GM21737 (cell line): ENCODE measurements at regions not wholly inside any gene's neighbourhood (a gene's known extent, or its start where the extent isn't known, plus 50 kb on each side); places are given as distances from the start of the nearest gene placed in this dataset.
"Not testable (repeated sequence)": the region's sequence is repeated elsewhere in the genome, so short reads cannot be mapped to it uniquely, and the experiment has no call there.

Experiments used
- ATAC-seq: cut with Tn5 transposase; IDR thresholded peaks from one replicate; pipeline ENCODE4 v1.9.1; 2021; ENCODE audit warnings: mild to moderate bottlenecking, moderate library complexity; ENCODE audit not compliant: unreplicated experiment

DNA sequence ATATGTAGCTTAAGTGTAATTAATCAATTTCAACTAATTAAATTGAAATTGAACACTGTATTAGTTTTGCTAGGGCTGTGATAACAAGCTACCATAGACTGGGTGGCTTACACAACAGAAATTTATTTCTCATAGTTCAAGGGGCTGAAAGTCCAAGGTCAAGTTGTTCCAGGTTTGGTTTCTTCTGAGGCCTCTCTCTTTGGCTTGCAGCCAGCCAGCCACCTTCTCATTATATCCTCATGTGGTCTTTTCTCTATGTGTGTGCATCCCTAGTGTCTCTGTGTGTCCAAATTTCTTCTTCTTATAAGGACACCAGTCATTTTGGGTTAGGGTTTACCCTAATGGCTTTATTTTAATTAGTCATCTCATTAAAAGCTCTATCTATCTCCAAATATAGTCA, 611.7 kb downstream of the UTRN start:
- ATAC-seq = no peak

- ATAC-seq = no peak
These were observed 612.3 kb downstream of the UTRN start for GRCh38 chr6:144897441-144897921.

GRCh38 chr6:144898052-144898689, 613.0 kb downstream of the UTRN start:
- ATAC-seq = no peak

DNA sequence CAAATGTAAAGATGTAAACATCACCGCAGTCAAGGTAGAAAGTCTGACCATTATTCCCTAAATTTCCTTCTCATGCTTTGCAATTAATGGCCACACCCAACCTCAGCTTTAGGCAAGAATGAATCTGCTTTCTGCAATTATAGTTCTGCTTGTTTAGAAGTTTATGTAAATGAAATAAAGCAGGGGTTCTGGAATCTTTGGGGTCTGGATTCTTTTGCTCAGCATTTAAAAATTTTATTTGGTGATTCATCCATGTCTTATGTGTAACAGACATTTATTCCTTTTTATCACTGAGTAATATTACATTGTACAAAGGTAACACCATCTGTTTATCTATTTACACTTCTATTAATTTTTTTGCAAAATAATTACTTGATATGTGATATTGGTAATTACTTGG, 613.6 kb downstream of the UTRN start:
- no peak for ATAC-seq

- ATAC-seq = no peak
These were observed 614.0 kb downstream of the UTRN start for GRCh38 chr6:144899161-144899560.

- no peak for ATAC-seq
These were observed 616.3 kb downstream of the UTRN start for GRCh38 chr6:144901412-144901811.

DNA sequence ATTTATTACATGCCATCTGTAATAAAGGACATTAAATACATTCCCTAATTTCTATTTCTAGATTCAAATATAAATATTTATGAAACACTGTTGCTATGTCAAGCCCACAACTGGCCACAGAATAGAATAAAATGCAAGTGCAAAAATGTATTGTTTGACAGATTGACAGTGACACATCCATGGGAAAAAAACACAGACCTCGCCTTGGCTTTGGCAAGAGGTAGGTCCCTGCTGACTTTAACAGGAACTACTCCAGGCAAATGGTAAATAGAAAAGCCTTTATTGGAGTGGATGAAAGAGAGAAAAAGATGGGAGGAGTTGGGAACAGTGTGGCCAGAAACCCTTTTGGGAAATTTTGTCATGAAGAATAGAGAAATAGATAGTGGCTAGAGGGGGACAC, 622.9 kb downstream of the UTRN start:
- no peak for ATAC-seq

DNA sequence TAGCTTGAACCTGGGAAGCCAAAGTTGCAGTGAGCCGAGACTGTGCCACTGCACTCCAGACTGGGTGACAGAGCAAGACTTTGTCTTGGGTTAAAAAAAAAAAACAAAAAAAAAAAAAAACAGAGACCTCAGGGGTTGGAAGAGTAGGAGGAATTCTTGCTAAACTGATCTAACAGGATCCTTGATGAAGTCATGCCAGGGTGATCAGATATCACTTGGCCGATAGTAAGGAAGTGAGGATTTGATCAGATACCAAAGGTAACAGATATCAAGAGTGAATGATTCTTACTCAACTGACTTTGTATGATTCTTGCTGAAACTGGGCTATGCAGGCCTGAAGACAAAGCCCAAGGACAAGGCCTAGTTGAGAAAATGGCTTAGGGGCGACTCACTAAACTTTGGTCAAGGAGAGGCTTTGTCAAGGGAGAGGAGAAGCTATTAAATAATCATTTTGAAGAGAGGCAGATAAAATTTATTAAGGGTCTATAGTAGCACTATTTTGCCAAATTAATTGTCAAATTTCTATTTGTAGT, 624.7 kb downstream of the UTRN start:
- ATAC-seq = no peak

DNA sequence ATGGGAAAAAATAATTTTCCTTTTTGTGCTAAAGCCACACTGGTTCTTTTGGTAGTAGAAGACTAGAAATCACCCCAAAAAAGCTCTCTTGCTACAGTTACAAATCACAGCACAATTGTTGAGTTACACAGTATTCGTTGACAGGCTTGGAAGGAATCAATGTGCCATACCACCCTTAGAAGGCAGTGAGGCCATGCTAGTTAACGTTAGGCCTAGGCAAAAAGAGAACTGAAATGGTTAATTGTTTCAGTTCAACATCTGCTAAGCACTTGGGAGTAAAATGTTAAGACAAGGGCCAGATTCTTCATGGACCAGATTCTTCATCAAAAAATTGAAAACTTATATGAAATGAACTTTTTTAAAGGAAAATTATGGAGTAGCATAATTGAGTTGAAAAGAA, 626.2 kb downstream of the UTRN start:
- no peak for ATAC-seq

DNA sequence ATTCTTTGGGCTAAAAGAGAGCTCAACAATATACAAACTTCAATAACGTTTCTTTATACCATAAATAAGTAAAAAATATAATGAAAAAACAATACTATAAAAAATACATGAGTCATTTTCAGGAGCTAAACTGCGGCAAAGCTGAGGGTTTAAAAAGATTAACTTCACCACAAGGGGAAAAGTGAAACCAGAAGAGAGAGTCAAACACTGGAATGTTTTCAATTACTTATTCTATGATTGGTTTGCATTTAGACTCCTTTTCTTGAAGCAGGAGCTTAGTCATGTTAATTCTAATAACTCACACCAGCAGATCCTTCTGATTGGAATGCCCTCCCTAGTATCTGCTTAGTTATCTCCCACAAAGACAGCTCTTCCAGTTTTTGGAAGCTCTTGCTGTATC, 627.3 kb downstream of the UTRN start:
- no peak for ATAC-seq

DNA sequence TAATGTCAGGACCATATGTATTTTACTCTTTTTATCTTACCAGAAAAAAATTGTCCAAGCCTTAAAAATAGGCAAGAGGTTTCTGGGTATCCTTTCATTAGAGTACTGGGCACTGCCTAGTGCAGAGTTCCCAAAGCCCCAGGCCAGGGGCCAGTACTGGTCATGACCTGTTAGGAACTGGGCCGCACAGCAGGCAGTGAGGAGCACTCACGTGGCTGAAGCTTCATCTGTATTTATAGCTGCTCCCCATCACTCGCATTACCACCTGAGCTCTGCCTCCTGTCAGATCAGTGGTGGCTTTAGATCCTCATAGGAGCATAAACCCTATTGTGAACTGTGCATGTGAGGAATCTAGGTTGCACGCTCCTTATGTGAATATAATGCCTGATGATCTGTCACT, 632.9 kb downstream of the UTRN start:
- no peak for ATAC-seq

DNA sequence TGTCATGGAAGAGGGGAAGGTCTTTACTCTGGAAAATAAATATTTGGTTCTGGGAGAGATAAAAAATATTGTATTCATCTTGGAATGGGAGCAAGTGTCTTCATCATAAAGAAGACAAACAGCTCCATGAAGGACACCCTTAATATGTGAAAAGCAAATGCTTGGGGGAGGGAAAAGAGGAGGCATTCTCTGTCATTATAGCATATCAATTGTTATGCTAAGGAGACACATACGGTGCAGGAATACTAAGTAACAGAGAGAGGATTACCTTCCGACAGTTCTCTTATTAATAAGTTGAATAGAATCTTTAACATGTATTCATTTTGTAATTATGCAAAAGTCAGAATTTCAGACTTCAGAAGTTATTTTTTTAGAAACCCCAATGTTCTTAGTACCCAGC, 634.4 kb downstream of the UTRN start:
- no peak for ATAC-seq

GRCh38 chr6:144920391-144920961, 635.3 kb downstream of the UTRN start:
- no peak for ATAC-seq

GRCh38 chr6:144921206-144921975, 636.3 kb downstream of the UTRN start:
- no peak for ATAC-seq

DNA sequence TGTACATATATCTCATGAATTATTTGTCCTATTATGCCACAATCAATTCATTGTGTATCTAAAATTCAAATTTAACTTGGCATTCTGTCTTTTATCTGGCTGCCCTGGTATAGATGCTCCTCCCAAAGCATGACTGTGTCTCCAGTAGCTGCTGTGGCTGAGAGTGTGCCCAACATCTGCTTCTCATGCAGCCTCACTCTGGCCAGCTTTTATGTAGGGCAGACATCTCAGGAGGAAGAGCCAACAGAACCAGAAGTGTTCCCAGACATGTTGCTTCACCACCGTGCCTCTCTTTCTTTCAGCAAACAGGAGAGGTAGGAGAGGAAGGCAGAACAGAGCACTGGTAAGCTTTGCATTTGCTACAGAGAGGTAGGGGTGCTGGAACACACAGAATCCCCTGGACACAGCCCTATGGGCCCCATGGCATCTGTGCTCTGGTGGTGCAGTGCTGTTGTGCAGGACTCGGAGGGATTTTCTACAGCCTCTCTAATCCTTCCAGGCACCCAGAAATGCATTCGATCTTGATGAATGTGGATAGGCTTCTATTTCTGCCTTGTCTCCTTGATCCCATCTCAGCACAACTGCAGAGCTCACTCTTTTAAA, 637.1 kb downstream of the UTRN start:
- ATAC-seq = no peak

DNA sequence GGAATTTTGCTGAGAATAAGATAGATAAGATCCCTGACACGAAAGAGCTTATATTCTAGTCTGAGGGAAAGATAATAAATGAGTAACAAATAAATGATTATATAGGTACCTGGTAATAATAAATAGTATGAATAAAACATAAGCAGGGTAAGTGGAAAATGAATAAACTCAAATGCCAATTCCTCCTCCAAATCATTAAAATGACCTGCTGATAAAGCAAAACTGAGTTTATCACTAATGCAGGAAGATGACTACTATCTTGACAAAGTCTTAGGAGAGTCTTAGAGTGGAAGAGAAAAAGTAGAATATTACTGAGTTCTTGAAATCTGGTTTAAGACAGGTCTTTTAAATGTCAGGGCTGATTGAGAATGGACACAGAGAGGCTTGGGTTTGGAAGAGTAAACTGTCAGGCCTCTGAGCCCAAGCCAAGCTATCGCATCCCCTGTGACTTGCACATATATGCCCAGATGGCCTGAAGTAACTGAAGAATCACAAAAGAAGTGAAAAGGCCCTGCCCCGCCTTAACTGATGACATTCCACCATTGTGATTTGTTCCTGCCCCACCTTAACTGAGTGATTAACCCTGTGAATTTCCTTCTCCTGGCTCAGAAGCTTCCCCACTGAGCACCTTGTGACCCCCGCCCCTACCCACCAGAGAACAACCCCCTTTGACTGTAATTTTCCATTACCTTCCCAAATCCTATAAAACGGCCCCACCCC, 637.8 kb downstream of the UTRN start:
- ATAC-seq = not testable (repeated sequence)

DNA sequence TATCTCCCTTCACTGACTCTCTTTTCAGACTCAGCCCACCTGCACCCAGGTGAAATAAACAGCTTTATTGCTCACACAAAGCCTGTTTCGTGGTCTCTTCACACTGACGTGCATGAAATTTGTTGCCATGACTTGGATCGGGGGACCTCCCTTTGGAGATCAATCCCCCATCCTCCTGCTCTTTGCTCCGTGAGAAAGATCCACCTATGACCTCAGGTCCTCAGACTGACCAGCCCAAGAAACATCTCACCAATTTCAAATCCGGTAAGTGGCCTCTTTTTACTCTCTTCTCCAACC, 638.3 kb downstream of the UTRN start:
- ATAC-seq = not testable (repeated sequence)

- no peak for ATAC-seq
These were observed 643.7 kb downstream of the UTRN start for GRCh38 chr6:144928847-144929246.

DNA sequence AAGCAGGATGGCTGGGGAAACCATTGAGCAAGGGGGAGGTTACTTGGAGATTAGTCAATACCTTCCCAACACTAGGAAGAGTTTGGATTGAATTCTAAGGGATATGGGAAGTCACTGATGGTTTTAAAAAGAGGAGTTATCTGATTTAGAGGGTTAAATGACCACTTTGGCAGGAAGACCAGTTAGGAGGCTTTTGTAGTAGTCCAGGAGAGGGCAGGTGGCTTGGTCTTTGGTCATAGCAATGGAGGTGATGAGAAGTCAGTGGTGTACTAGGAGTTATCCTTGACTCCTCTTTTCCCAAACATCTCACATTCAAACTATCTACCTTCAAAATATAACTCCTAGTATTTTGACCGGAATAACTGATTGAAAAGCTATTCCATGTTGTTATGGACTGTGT, 644.1 kb downstream of the UTRN start:
- no peak for ATAC-seq

DNA sequence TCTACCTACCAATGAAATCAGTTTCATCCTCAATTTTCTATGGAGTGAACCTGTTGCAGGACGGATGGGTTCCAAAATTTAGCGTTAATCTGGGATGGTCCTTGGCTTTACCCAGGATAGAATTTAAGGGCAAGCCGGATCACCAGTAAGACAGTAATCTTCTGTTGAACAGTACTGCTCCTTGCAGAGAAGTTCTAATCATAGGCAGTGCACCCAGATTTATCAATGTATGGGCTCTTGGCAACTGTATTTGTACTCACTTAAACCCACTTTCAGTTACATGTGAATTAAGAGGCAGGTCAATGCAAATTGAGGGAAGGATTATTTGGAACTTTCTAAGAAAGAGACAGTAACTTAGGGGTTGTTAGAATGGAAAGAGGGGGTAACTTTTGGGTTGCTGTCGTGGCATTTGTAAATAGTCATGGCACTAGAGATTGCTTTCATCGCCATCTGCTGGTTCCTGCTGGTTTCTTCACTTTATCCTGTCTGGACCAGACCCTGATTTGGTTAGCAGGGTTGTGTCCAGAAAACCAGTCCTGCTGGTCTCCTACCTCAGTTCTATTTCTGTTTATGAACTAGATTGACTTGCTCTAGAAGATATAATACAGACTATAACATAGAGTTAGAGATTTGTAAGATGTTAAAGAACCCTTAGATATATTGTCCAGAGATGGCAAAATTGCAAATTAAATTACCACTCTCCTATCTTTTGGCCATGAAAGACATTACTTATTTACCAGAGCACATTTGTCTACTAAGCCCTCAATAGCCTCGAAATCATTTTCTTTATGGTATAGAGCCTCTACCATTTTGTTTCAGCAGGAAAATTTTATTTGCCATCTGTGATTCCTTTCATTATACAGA, 646.3 kb downstream of the UTRN start:
- ATAC-seq = no peak
